GM12892 (cell line): ENCODE measurements at regions not wholly inside any gene's neighbourhood (a gene's known extent, or its start where the extent isn't known, plus 50 kb on each side); places are given as distances from the start of the nearest gene placed in this dataset.

ENCODE experiments used
- POLR2A ChIP-seq: IDR thresholded peaks from 2 replicates; pipeline ENCODE4 v1.6.1; 2011; ENCODE audit warnings: low read depth, low read length, control low read depth
- POLR2AphosphoS5 ChIP-seq: IDR thresholded peaks from 2 replicates; pipeline ENCODE4 v1.6.1; 2011; ENCODE audit warnings: low read depth, low read length, control low read depth
- TAF1 ChIP-seq: IDR thresholded peaks from 2 replicates; pipeline ENCODE4 v1.6.1; 2011; ENCODE audit warnings: low read depth, mild to moderate bottlenecking, control low read depth, low read length, borderline replicate concordance

GRCh38 chr12:88431246-88431645, 149.0 kb downstream of the KITLG start:
- TF ChIP-seq POLR2A (no peak), POLR2AphosphoS5 (no peak), TAF1 (no peak)
